GM12878 (cell line): ENCODE measurements at regions not wholly inside any gene's neighbourhood (a gene's known extent, or its start where the extent isn't known, plus 50 kb on each side); places are given as distances from the start of the nearest gene placed in this dataset.

ENCODE experiments used
- ATAC-seq: fragments of 200-7000 bp; cut with Tn5 transposase; 3 replicates; pipeline ENCODE4 v1.9.1; 2020; ENCODE audit warnings: mild to moderate bottlenecking, moderate library complexity
- BruUV-seq: library from RNA; stranded (reverse); fragments of 400-500 nt; replicated peaks from 2 replicates; lab custom pipeline; 2021; lab: Mats Ljungman, UMichigan
- CTCF ChIA-PET: fragments of 300-600 bp; sonication (Branson Sonifier 250); formaldehyde crosslinking; extraction: SDS; loops from one replicate; lab custom pipeline; 2021; ENCODE audit warnings: inconsistent platforms; lab: Yijun Ruan, JAX
- POLR2A ChIA-PET: fragments of 350-600 bp; formaldehyde crosslinking; extraction: SDS; loops from one replicate; lab custom pipeline; 2021; ENCODE audit warnings: inconsistent platforms; lab: Charles Lee
- RAD21 ChIA-PET: fragments of 300-600 bp; sonication (Branson Sonifier 250); formaldehyde crosslinking; loops from one replicate; lab custom pipeline; 2023; ENCODE audit warnings: antibody characterized with exemption; ENCODE audit not compliant: unreplicated experiment; lab: Charles Lee
- SMC1A ChIA-PET: fragments of 300-600 bp; sonication (Branson Sonifier 250); formaldehyde crosslinking; loops from one replicate; lab custom pipeline; 2023; ENCODE audit not compliant: unreplicated experiment, uncharacterized antibody; lab: Charles Lee
- DNase-seq: peaks from one replicate; pipeline ENCODE4 v3.0.0-alpha.2; 2011; ENCODE audit warnings: low read depth, low spot score
- FAIRE-seq: peaks from 3 replicates; lab custom pipeline; 2011; peaks lifted over from hg19 to GRCh38; lab: Jason Lieb, UNC
- H2AFZ ChIP-seq: 2 replicates; pipeline ENCODE4 v1.6.0; 2011; ENCODE audit warnings: low read depth, low read length, control low read depth; ENCODE audit not compliant: control insufficient read depth
- H3K27ac ChIP-seq: 2 replicates; pipeline ENCODE4 v1.5.1; 2011; ENCODE audit warnings: control low read depth; ENCODE audit not compliant: control insufficient read depth, insufficient read depth
- H3K27me3 ChIP-seq, 2 experiments: replicated peaks in 1 of 2; 2 replicates each; pipeline versions ENCODE4 v1.6.0 to v1.6.1; 2011; ENCODE audit warnings: low read length in 1 of 2; ENCODE audit not compliant: control insufficient read depth in 2 of 2, insufficient read depth in 2 of 2
- H3K36me3 ChIP-seq, 2 experiments: 2 replicates each; pipeline ENCODE4 v1.5.1; 2011; ENCODE audit warnings: low read length in 1 of 2; ENCODE audit not compliant: control insufficient read depth in 2 of 2, insufficient read depth in 2 of 2
- H3K4me1 ChIP-seq: 2 replicates; pipeline ENCODE4 v1.6.1; 2011; ENCODE audit warnings: mild to moderate bottlenecking, low read length, moderate library complexity, mixed read lengths; ENCODE audit not compliant: control insufficient read depth, insufficient read depth
- H3K4me2 ChIP-seq: 2 replicates; pipeline ENCODE4 v1.6.0; 2011; ENCODE audit warnings: control low read depth; ENCODE audit not compliant: control insufficient read depth, insufficient read depth
- H3K4me3 ChIP-seq: fragments of 200-600 bp; sonication (generic); 2 replicates; pipeline ENCODE4 v1.5.1; 2016
- H3K79me2 ChIP-seq: 2 replicates; pipeline ENCODE4 v1.6.0; 2011; ENCODE audit warnings: low read length; ENCODE audit not compliant: control insufficient read depth, insufficient read depth
- H3K9ac ChIP-seq: 2 replicates; pipeline ENCODE4 v1.8.0; 2011; ENCODE audit warnings: low read length, control low read depth, mixed read lengths; ENCODE audit not compliant: control insufficient read depth, insufficient read depth
- H3K9me3 ChIP-seq: replicated peaks from 3 replicates; pipeline ENCODE4 v1.5.1; 2011; ENCODE audit warnings: mild to moderate bottlenecking, low read length; ENCODE audit not compliant: control insufficient read depth, insufficient read depth
- H4K20me1 ChIP-seq: 2 replicates; pipeline ENCODE4 v1.6.0; 2011; ENCODE audit not compliant: control insufficient read depth, insufficient read depth
- CBFB ChIP-seq: IDR thresholded peaks from 2 replicates; pipeline ENCODE4 v1.6.1; 2016; ENCODE audit warnings: antibody characterized with exemption, low read depth
- CEBPB ChIP-seq, 2 experiments: fragments of 150-350 bp in 1 of 2; IDR thresholded peaks; 2 replicates each; pipeline ENCODE4 v1.6.1; 2012 to 2014; ENCODE audit warnings: low read depth in 2 of 2, low read length in 2 of 2, borderline replicate concordance in 1 of 2, inconsistent platforms in 1 of 2
- CREB1 ChIP-seq: IDR thresholded peaks from 2 replicates; pipeline ENCODE4 v1.6.1; 2012; ENCODE audit warnings: low read depth, mild to moderate bottlenecking, inconsistent platforms
- GABPA ChIP-seq: IDR thresholded peaks from 2 replicates; pipeline ENCODE4 v1.6.1; 2014; ENCODE audit warnings: antibody characterized with exemption, low read depth, mild to moderate bottlenecking, inconsistent platforms
- HDAC6 ChIP-seq: fragments of 200-600 bp; sonication (generic); IDR thresholded peaks from one replicate; pipeline ENCODE4 v1.8.0; 2017; ENCODE audit warnings: antibody characterized with exemption; ENCODE audit not compliant: unreplicated experiment
- MYB ChIP-seq: fragments of 150-350 bp; IDR thresholded peaks from 2 replicates; pipeline ENCODE4 v1.6.1; 2014; ENCODE audit warnings: mild to moderate bottlenecking, low read depth, low read length, borderline replicate concordance
- NBN ChIP-seq: fragments of 450-650 bp; IDR thresholded peaks from 2 replicates; pipeline ENCODE4 v1.6.1; 2016
- PAX5 ChIP-seq: IDR thresholded peaks from 2 replicates; pipeline ENCODE4 v1.6.1; 2011; ENCODE audit warnings: low read depth, low read length, borderline replicate concordance
- POLR2AphosphoS5 ChIP-seq: IDR thresholded peaks from 2 replicates; pipeline ENCODE4 v1.6.1; 2011; ENCODE audit warnings: mild to moderate bottlenecking, low read length, inconsistent platforms
- RAD51 ChIP-seq: fragments of 450-650 bp; IDR thresholded peaks from 2 replicates; pipeline ENCODE4 v1.6.1; 2016; ENCODE audit warnings: moderate library complexity, mild to moderate bottlenecking, inconsistent platforms
- RB1 ChIP-seq: fragments of 450-650 bp; formaldehyde crosslinking; IDR thresholded peaks from 2 replicates; pipeline ENCODE4 v1.6.1; 2017; ENCODE audit warnings: mild to moderate bottlenecking, borderline replicate concordance
- SIX5 ChIP-seq: IDR thresholded peaks from 2 replicates; pipeline ENCODE4 v1.6.1; 2011; ENCODE audit warnings: mild to moderate bottlenecking, low read depth, low read length, moderate library complexity; ENCODE audit not compliant: severe bottlenecking
- SMAD5 ChIP-seq: IDR thresholded peaks from 2 replicates; pipeline ENCODE4 v1.6.1; 2016; ENCODE audit warnings: antibody characterized with exemption, low read depth
- SUPT20H ChIP-seq: IDR thresholded peaks from 2 replicates; pipeline ENCODE4 v1.6.1; 2011; ENCODE audit warnings: low read depth, mild to moderate bottlenecking, low read length, moderate library complexity, borderline replicate concordance; ENCODE audit not compliant: control insufficient read depth
- TARDBP ChIP-seq: IDR thresholded peaks from 2 replicates; pipeline ENCODE4 v1.6.1; 2016; ENCODE audit warnings: borderline replicate concordance
- TBL1XR1 ChIP-seq: IDR thresholded peaks from 2 replicates; pipeline ENCODE4 v1.6.1; 2012; ENCODE audit warnings: low read depth, low read length, improper control_type of control experiment
- YBX1 ChIP-seq: fragments of 450-650 bp; IDR thresholded peaks from 2 replicates; pipeline ENCODE4 v1.6.1; 2016; ENCODE audit warnings: antibody characterized with exemption
- WGBS: methylation state at CpG from one replicate; pipeline ENCODE4 v1.1.6; 2016; ENCODE audit warnings: low lambda C conversion rate; ENCODE audit not compliant: insufficient replicate concordance, insufficient coverage; ENCODE audit errors: missing lambda C conversion rate; 5-methylcytosine and 5-hydroxymethylcytosine counted together
- in situ Hi-C: fragments of 300-500 bp; cut with MboI; formaldehyde crosslinking; loops from 9 replicates; pipeline ENCODE4 v1.14.3; 2018; ENCODE audit warnings: mixed read lengths
- intact Hi-C: fragments of 100-400 bp; cut with micrococcal nuclease; formaldehyde crosslinking; loops from one replicate; pipeline ENCODE4 v1.14.2; 2022; ENCODE audit not compliant: unreplicated experiment
- TF ChIP-seq, protein P1 (sequence below): fragments of 450-650 bp; IDR thresholded peaks from 2 replicates; pipeline ENCODE4 v1.6.1; 2017; ENCODE audit warnings: mild to moderate bottlenecking

- TF ChIP-seq SIX5, result no peak
- no peak for TF ChIP-seq RB1
- no peak for TF ChIP-seq YBX1
- TF ChIP-seq CREB1, result no peak
- TF ChIP-seq POLR2AphosphoS5, result no peak
- TF ChIP-seq HDAC6, result no peak
- TF ChIP-seq SMAD5, result no peak
- no peak for TF ChIP-seq TARDBP
- no peak for TF ChIP-seq CBFB
- TF ChIP-seq, protein P1, sequence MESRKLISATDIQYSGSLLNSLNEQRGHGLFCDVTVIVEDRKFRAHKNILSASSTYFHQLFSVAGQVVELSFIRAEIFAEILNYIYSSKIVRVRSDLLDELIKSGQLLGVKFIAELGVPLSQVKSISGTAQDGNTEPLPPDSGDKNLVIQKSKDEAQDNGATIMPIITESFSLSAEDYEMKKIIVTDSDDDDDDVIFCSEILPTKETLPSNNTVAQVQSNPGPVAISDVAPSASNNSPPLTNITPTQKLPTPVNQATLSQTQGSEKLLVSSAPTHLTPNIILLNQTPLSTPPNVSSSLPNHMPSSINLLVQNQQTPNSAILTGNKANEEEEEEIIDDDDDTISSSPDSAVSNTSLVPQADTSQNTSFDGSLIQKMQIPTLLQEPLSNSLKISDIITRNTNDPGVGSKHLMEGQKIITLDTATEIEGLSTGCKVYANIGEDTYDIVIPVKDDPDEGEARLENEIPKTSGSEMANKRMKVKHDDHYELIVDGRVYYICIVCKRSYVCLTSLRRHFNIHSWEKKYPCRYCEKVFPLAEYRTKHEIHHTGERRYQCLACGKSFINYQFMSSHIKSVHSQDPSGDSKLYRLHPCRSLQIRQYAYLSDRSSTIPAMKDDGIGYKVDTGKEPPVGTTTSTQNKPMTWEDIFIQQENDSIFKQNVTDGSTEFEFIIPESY, result no peak
- no peak for TF ChIP-seq SUPT20H
- no peak for TF ChIP-seq PAX5
- TF ChIP-seq RAD51, result no peak
- no peak for TF ChIP-seq GABPA
- TF ChIP-seq MYB, result no peak
- no peak for TF ChIP-seq NBN
- TF ChIP-seq TBL1XR1, result no peak
- TF ChIP-seq CEBPB (IDR thresholded peaks at IDR 0.05; ENCODE audit: borderline replicate concordance in 1 of 2, low read depth in 2 of 2, low read length in 2 of 2), result no peak
- in situ Hi-C loops (no loop called here), intact Hi-C loops (no loop called here)
- no peak overlapping the region for H3K4me2 ChIP-seq
- no peak overlapping the region for H2AFZ ChIP-seq
- POLR2A ChIA-PET, result no interaction called here
- no peaks in the 10 kb centered on the region for H3K4me1 ChIP-seq
- H3K79me2 ChIP-seq, result no peaks in the 10 kb centered on the region
- H3K36me3 ChIP-seq, result no peaks in the 10 kb centered on the region
- H4K20me1 ChIP-seq, result no peaks in the 10 kb centered on the region
- ATAC-seq, result no peak
- RAD21 ChIA-PET, result no interaction called here
- SMC1A ChIA-PET, result interaction anchor here (1.1 kb wide), 1 partner anchor 14 kb away, joined by 3 read pairs; no protein-coding TSS in a partner anchor
- CTCF ChIA-PET, result no interaction called here
- no peak for DNase-seq
- H3K9ac ChIP-seq, result no peak overlapping the region
- FAIRE-seq, result no peak
- H3K4me3 ChIP-seq, result no peak overlapping the region
- no TSS peak for BruUV-seq
- H3K9me3 ChIP-seq, result no peaks in the 10 kb centered on the region
- H3K27ac ChIP-seq, result no peak overlapping the region
- WGBS, result 20% methylated on average over 2 of the region's 2 CpGs
- no peaks in the 10 kb centered on the region for H3K27me3 ChIP-seq
These were observed 2225.7 kb downstream of the NCAM2 start for GRCh38 chr21:23223882-23224281.
